PC-9 (cell line): ENCODE measurements at regions not wholly inside any gene's neighbourhood (a gene's known extent, or its start where the extent isn't known, plus 50 kb on each side); places are given as distances from the start of the nearest gene placed in this dataset.

Experiments
- CTCF ChIP-seq: fragments of 200-600 bp; sonication (generic); conservative IDR thresholded peaks from 2 replicates; pipeline ENCODE4 v1.6.1; 2017; ENCODE audit warnings: mixed run types, antibody characterized with exemption, mild to moderate bottlenecking, moderate library complexity
- EZH2 ChIP-seq: fragments of 200-600 bp; sonication (generic); IDR thresholded peaks from 2 replicates; pipeline ENCODE4 v1.8.0; 2017; ENCODE audit warnings: antibody characterized with exemption, low read depth

GRCh38 chr4:178329226-178329872, 887.1 kb upstream of the AGA start:
- TF ChIP-seq EZH2 (no peak), CTCF (no peak)
